Kasumi-1 (cell line): ENCODE measurements at regions not wholly inside any gene's neighbourhood (a gene's known extent, or its start where the extent isn't known, plus 50 kb on each side); places are given as distances from the start of the nearest gene placed in this dataset.

Experiments
- DNase-seq, 2 experiments: peaks; one replicate each; lab custom pipeline; 2025; lab: John Stamatoyannopoulos, UW

DNA sequence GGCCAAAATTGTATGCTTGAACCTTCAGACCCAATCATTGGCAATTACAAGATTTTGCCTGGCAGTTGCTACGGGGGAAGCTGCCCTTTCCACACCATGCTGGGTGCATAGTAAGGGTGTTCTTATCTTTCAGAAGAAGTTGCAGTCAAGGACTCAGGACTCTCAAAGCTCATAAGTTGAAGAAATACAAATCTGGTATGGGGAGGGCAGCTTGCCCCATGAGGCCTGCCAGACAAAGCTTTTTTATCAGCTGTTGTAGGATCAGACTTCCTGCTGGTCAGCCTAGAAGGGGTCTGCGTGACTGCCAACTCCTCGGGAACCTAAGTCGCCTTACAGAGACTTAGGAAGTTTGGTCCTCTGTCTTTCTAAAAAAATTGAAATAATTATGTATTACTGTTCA, 174.9 kb upstream of the TECRL start:
- DNase-seq: no peak

DNA sequence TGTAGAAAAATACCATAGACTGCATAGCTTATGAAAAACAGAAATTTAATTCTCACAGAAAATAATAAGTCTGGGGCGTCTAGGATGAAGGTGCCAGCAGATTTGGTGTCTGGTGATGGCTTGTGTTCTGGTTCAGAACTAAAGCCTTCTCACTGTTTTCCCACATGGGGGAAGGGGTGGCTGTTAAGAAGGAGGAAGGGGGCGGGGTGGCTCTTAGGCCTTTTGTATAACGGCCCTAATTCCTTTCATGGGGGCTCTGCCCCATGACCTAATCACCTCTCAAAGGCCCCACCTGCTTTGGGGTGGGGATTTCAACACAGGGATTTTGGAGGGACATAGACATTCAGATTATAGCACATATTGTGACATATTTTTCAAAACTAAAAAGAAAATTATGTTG, 173.2 kb upstream of the TECRL start:
- DNase-seq: no peak

DNA sequence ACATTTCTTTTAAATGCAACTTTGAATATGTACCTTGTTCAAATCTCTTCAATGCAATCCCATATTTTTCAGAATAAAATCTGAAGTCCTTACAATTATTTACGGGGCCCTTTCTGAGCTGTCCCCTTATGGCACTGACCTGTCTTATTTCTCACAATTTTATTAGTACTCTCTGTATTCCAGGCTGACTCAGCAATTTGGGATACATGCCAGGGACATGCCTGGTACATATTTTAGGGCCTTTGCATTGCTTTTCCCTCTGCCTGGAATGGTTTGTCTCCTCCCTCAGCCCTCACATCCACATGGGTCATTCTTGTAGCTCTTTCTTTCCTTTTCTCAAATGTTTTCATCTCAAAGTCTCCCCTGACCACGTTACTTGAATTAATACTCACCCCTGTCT, 172.2 kb upstream of the TECRL start:
- DNase-seq: no peak

DNA sequence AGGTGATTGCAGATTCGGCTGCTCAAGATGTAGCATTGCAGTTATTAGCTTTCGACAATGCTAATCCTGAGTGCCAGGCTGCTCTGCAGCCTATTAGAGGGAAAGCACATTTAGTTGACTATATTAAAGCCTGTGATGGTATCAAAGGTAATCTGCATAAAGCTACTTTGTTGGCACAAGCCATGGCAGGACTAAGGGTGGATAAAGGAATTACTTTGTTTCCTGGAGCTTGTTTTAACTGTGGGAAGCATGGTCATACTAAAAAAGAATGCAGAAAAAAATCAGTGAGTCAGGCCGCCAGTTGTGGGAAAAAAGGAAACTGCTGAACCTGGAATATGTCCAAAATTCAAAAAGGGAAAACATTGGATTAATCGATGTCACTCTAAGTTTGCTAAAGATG, 154.9 kb upstream of the TECRL start:
- DNase-seq: no peak

DNA sequence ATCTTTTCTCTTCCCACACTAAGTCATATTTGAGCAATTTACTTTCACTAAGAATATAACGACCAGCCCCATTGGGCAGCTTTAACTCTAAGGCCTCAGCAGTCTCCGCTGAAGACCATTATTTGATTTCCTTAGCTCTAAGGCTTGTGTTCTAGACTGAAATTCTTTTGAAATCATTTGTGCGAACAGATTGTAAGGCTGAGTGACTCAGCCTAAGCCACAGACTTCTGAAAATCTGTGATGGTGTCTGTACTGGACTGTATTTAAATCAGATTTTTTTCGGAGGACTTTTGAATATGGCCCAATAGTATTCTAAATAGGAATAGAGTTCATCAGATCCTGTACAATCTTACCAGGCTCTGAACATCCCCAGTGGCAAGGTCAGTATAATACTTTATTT, 150.3 kb upstream of the TECRL start:
- DNase-seq: no peak

DNA sequence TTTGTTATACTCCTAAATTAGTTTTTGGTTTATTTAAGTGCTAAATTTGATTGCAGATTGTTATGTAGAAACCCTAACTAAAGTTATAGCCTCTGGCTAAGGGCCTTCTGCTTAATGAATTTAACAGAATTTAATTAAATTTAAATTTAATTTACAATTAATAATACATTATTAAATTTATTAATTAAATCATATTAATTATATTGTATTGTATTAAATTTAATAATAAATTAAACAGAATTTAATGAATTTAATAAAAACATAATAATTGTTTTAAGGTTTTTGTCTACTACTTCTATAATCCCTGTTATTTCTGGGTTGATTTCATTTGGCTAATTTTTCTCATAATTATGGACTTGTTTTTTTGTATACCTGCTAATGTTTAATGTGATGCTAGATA, 141.9 kb upstream of the TECRL start:
- no peak for DNase-seq

DNA sequence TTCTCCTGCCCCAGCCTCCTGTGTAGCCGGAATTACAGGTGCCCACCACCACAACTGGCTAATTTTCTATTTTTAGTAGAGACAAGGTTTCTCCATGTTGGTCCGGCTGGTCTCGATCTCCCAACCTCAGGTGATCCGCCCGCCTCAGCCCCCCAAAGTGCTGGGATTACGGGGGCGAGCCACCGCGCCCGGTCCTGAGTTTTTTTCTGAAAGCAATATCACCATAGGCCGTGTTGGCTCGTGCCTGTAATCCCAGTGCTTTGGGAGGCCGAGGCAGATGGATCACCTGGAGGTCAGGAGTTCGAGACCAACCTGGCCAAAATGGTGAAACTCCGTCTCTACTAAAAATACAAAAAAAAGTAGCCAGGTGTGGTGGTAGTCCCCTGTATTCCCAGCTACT, 136.3 kb upstream of the TECRL start:
- DNase-seq: no peak

DNA sequence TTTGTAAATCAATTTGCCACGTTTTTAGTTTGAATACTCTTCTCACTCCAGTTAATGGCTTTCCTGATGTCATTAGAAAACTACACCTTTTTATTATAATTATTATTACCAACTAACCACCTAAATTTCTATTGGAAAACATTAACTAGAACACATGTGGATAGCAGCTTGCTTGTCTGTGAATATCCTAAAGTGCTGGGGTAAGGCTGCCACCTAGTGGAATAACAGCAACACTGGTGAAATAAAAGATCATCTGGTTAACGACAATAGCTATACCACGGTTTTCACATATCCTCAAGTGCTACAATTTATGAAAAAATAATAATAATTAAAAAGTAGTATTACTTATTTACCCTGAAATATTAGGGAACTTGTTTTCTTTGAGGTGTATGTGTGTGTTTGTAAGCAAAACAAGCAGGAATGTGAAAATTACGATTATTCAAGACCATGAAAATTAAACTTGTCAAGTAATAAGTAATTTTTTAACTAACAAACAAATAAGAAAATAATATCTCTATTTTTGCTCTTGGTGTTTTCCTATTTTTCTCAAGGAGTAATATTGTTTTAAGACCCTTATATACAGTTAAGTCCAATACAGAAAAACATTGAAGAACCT, 130.1 kb upstream of the TECRL start:
- peak; percentile 72 to 79 for DNase-seq

DNA sequence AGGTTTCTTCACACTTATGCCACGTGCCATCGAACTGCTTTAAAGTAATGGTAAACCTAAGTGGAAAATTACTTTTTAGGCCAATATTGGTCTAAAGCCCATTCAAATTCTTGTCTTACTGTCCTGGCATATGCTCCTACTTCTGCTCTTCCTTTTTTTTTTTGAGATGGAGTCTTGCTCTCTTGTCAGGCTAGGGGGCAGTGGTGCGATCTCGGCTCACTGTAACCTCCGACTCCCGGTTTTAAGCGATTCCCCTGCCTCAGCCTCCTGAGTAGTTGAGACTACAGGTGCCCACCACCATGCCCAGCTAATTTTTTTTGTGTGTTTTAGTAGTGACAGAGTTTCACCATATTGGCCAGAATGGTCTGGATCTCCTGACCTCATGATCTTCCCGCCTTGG, 129.0 kb upstream of the TECRL start:
- peak; percentile 27 to 32 for DNase-seq

DNA sequence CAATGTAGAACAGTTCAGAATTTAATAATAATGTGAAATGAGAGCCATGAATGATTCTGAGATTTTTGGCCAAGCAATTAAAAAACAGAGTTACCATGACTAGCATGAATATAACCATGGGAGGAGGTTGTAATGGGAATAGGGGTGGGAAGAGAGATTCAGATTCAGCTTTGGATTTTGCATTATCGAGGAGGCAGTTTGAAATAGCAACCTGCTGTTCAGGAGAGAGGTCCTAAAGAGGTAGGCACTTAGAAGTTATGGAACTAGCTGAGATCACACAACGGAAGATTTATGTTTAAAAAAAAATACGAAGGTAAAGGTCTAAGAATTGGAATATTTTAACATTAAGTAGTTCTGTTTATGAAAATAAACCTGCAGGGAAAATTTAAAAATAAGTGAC, 124.4 kb upstream of the TECRL start:
- DNase-seq: no peak

DNA sequence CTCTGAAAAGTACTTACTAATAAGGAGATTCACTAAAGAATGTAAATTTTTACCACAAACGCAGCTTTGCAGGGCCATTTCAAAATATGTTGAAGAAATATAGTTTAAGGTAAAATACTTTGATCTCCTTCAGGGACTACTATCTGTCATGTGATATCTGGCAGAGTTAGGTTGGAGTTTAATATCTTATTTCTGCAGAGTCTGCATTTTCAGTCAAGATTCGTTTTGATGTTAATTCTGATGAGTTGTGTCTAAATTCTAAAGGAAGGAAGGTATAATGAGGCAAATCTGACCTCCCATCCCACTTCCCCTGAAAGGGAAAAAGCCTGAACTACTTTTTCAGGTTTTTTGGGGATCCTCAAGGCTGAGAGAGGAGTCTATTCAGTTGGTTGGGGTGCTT, 123.9 kb upstream of the TECRL start:
- no peak for DNase-seq

DNA sequence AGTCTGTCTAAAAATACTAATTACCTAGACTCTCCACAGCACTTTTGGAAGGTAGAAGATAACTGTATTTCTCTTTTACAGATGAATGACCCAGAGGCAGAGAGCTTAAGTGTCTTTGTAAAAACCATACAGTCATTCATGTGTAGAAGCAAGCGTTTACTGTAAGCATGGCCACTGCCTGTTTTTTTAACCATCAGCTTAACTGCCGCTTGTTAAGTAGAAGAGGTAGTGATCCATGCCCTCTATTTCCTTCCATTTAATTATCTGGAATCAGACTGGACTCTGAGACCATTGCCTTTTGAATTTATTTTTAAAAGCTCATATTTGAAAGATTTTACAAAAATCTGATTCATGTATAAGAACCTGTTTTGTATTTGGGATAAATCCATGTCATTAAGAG, 111.2 kb upstream of the TECRL start:
- DNase-seq: no peak

DNA sequence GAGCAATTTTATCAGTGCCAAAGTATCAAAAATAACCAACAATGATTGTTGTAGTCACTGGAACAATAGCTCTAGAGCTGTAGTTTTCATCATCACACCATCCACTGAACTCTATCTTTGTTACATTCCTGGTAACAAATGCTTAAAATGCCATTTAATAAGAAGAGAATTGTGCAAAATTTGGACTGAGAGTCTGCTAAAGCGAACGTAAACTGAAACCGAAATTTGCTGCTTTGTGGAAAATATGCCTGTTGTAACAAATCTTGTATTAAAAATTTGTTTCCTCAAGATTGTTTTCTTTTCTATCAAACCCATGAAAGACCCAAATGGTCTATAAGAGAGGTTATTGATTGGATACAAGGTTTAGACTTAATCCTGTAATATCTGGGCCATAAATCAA, 109.3 kb upstream of the TECRL start:
- no peak for DNase-seq

DNA sequence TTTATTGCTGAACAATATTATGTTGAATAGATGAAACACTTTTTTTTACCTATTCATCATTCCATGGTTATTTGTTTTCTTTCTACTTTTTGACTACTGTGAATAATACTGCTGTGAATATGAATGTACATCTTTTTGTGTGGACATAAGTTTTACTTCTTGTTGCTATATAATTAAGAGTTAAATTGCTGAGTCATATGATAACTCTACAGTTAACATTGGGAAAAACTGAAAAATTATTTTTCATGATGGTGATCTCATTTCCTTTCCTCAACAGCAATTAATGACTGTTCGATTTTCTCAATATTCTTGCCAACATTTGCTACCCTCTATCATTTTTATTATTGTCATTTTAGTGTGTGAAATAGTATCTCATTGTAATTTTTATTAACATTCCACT, 106.9 kb upstream of the TECRL start:
- DNase-seq: no peak

DNA sequence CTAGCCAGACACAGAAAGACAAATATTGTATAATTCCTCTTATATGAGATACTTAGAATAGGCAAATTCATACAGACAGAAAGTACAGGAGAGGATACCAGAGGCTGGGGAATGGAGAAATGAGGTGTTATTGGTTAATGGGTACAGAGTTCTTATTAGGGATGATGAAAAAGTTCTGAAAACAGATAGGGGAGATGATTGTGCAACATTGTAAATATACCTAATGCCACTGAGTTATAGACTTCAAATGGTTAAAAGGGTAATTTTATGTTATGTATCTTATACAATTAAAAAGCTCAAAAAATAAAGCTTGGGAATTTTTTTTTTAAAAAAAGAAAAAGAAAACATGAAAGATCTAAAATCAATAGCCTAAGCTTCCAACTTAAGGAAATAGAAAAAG, 98.8 kb upstream of the TECRL start:
- DNase-seq: no peak

DNA sequence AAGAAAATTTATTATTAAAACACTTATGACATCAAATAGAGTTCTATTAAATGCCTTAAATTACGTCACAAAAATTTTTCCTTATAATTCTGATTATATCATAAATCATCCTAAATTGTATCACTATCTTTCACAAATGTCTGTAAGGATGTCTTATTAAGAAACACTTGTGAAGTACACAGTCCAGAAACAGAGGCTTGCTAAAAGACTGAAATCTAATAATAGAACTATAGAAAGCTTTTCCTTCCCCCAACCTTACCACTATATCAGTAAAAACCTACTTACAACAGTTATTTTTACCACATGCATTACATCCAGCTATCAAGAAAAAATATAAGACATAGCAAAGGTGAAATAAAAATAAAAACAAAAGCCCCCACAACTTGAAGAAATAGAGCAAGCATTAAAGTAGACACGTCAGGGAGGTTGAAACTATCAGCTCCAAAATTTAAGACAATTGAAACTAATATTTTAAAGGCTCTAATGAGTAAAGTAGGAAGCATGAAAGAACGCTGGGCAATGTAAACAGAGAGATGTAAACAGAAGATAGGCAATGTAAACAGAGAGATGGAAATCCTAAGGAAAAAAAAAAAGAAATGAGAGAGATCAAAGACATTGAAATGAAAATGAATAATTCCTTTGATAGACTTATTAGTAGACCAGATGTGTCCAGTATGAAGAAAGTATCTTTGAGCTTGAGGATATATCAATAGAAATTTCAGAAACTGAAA, 94.9 kb upstream of the TECRL start:
- DNase-seq: no peak

DNA sequence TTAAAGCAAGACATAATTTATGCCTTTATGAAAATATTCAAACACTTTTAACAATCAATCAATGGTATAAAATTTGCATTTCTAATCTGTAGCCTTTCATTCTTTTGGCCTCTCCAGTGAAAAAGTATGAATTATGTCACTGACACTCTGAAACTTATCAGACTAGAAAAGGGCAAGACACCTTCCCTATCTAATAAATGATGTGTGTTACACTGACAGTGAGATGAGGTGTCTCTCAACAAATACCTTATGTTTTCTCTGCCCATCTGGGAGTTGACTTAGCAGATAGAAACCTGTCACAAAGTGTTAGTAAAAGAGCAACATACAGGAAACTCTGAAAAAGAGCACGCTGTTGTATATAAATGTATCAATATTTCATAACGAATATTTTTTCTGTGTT, 94.2 kb upstream of the TECRL start:
- no peak for DNase-seq

DNA sequence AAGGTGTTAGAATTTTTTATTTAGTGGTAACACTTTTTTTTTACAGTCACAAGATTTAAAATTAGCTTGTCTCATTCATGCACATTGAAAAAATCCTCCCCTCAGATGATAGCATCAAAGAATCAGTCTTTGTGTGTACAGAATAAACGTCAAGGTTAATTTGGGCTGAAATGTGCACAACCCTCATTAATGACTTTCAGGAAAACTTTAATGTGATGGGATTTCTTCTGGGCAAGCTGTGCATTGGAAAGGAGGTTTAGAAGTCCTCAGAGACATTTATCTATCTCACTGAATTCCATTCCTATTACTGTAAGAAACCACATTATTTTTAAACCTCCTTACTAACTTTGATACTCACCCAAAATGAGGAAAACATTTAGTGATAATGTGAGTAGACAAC, 88.2 kb upstream of the TECRL start:
- no peak for DNase-seq

DNA sequence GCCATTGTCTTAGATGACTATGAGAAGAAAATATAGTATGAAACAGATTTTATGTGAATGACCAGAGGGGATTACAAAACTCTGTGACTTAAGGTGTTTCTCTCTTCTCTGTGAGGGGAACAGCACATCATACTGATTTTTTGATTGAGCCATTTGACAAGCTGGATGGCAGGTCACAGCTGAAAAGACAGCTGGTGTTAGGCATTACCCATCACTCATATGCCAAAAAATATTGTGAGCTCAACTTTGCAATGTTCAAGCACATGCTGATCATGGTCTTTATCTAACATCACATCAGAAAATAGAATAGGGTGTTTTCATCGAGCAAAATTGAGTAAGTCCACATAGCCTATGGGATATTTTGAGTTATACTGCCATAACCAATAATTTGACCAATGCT, 86.7 kb upstream of the TECRL start:
- no peak for DNase-seq

DNA sequence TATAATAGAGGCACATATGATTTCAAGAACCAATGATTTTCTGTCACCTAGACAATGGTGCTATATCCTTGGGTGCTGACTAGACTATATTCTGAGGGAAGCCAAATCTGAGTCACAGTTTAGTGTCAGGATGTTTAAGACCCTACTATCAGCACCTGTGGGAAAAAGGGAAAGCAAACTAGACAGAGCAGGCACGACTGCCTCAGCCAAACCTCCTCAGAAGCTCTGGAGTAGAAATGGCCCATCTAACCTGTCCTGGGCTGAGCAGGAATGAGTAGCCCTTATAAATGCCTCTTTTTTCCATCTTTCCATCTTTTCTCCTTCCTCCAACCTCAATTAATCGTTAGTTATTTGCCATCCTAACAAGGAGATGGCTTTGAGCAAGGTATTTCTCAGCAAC, 80.4 kb upstream of the TECRL start:
- no peak for DNase-seq

DNA sequence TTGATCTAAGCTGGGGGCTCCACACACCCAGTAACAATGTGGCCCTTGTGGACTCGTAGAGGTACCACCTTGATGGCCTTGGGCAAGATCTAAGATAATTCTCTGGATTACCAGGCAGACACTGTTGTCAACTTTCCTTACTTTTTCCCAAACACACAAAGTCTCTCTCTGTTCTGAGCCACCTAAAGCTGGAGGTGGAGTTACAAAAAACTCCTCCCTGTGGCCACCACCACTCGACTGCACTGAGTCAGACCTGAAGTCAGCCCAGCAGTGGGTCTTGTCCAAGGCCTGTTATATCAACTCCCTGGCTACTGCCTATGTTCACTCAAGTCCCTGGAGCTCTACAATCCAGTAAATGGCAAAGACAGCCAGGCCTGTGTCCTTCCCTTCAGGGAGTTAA, 70.1 kb upstream of the TECRL start:
- no peak for DNase-seq

DNA sequence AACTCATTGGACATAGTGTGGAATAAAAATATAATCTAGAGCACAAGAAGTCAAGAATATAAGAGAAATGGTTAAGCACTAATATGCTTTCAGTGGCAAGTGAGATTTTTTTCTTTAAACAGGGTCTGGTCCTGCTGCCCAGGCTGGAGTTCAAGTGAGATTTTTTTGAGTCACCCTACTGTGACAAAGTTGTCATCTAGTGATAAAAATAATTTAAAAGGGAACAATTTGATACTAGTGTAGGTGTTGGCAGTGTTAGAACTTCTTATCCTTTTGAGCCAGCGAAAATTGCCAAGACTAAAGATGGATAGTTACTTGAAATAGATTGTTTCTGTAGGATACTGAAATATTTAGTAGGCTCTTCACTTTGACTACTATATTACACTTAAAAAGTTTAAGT, 67.9 kb upstream of the TECRL start:
- DNase-seq: no peak

DNA sequence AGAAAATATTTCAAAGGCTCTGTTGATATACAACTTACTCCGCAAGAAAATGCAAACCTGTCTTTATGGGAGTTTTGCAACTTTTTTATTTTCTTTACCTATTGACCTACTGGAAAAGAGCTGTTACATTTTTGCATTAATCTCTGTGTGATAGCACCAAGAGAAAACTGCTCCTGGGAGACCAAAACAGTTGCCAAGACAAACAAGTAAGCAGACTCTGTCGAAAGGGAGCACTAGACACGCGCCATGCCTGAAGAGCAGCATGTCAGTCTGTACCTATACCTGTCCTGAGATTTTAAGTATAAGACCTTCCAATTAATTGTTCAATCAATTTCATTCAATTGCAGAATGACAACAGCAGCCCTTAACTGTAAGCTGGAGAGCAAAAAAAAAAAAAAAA, 56.0 kb upstream of the TECRL start:
- DNase-seq: no peak

DNA sequence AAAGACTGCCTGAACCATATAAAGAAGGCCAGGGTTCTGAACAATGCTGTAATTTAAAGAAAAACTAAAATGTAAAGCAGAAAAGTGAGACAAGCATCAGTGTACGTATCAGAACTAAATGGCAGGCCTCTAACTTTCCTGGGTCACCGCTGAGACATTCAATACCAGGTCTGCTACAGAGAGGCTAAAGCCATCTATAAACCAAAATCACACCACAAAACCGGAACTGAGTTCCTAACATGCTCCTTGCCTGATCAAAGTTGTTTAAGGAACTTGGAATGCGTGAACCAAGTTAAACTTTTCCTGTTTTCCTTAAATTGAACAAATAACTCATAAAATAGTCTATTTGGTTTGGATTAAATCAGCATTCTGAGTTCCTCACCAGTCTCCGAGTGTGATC, 55.3 kb upstream of the TECRL start:
- no peak for DNase-seq
